ENCODE measurements at regions not wholly inside any gene's neighbourhood (a gene's known extent, or its start where the extent isn't known, plus 50 kb on each side); places are given as distances from the start of the nearest gene placed in this dataset.
A peak's percentile ranks its signal among the peaks of the same experiment; 100 is the strongest.
"Not testable (repeated sequence)": the region's sequence is repeated elsewhere in the genome, so short reads cannot be mapped to it uniquely, and the experiment has no call there.

DNA sequence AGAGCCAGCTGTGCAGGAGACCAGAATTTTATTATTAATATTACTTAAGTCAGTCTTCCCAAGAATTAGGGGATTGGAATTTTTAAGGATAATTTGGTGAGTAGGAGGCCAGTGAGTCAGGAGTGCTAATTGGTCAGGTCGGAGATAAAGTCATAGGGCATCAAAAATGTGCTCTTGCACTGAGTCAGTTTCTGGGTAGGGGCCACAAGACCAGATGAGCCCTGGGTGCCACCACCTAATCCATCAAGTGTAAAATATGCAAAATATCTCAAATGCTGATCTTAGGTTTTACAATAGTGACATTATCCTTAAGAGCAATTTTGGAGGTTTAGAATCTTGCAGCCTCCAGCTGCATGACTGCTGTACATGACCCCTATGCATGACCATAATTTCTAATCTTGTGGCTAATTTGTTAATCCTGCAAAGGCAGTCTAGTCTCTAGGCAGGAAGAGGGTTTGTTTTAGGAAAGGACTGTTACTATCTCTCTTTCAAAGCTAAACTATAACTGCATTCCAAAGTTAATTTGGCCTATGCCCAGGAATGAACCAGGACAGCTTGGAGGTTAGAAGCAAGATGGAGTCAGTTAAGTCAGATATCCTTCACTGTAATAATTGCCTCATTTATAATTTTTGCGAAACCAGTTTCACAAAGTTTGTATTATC lies 215.9 kb downstream of the RNF152 start:
- no peak for DNase-seq

DNA sequence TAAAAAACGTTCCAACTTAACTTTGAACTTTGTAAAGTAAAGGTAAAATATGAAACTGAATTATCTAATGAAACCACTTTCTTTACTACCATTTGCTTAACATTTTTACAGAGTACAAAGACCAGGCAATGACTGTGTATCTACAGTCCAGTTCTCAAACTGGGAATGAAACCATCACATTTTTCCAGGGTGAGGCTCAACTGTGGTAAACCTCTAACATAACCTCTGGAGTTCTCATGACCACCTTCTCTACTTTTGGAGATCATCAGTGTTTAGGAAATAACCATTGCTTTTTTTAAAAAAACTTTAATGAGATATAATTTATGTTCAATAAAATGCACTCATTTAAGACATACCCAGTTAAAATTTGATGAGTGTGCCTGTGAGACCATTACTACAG lies 223.5 kb downstream of the RNF152 start:
- DNase-seq: no peak

DNA sequence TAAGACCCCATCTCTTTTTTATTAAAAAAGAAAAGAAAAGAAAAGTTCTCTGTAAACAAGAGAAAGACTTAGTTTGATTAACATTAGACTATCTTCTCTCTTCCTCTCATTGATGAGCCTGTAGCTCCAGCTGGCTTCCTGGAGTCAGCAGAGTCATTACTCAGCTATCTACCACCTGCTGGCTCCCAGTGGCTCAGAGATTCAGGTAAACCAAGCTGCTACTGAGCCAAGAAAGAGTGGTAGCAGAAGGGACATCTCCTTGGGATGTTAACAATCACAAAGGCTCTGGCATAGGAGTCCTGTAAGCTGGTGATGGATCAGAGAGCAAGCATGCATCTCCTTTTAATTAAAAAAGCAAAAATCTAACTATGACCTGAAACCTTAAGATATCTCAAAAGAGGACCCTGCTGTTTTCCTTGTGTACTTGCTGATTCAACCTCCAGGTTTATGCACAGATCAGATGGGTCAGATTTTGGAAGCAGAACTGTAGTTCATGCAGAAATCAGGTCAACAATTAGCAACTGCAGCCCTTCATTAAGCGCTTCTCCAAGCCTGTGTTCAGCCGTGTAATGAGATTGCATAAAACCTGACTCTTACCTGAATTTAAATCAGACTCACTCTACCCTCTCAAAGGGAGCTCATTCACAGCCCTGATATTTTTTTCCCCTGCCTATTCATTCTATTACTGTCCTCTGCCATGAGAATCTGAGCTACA lies 225.8 kb downstream of the RNF152 start:
- DNase-seq: no peak

DNA sequence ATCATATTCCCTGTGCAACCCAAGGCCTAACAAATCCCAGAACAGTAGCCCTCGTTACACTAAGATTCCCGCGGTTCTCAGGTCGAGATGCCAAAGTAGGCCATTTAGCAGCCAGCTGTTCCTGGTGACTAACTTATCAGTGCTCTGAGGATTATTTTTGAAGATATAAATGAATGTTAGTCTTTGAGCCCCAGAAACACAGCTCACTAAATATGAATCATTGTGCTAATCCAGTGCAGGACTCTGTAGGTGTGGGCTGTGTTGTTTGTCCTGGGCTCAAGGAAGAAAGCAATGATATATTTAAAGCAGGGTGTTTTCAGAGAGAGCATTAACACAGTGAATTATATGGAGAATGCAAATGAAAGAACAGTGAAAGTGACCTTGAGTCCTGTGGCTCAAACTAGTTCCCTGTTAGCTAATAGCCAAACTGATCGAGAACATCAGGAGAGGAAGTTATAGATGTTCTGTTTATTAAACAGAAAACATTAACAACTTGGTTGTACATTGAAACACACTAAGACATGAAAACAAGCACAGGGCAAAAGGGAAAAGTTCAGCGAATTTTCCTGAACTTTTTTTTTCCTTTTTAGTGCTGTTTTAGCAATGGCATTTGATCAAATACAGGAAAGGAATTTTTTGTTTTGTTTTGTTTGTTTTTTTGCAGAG lies 228.3 kb downstream of the RNF152 start:
- DNase-seq: no peak

DNA sequence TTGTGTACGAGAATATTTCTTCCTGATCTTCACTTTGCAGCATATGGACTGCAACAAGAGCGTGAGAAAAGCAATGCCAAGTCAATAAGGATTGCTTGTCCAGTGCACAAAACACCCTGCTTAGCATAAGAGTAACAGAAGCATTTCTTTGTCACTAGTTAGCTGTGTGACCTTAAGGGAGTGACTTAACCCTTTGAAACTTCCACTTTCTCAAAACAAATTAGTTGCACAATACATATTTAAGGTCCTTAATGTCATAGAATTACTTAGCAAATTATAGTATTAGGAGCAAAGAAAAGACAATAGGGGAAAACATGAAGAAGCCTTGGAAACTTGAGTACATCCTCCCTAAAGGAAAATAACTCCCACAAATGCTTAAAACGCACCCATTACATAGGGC lies 230.1 kb downstream of the RNF152 start:
- no peak for DNase-seq

DNA sequence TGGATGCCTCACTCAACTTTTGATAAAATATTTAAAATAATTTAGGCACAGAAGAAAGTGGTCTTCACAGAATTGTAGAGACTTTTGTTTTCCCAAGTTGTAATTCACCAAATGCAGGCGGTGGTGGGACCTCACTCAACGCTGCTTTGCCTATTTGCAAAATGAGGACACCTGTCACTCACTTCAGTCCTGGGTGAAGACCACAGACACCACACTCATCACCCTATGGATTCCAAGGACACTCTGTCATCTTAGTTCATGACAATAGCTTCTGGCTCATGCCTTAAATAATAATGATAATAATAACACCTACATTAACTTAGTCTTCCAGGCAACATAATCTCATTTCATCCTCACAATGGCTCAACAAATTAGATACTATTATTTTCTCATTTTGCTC lies 234.4 kb downstream of the RNF152 start:
- no peak for DNase-seq

DNA sequence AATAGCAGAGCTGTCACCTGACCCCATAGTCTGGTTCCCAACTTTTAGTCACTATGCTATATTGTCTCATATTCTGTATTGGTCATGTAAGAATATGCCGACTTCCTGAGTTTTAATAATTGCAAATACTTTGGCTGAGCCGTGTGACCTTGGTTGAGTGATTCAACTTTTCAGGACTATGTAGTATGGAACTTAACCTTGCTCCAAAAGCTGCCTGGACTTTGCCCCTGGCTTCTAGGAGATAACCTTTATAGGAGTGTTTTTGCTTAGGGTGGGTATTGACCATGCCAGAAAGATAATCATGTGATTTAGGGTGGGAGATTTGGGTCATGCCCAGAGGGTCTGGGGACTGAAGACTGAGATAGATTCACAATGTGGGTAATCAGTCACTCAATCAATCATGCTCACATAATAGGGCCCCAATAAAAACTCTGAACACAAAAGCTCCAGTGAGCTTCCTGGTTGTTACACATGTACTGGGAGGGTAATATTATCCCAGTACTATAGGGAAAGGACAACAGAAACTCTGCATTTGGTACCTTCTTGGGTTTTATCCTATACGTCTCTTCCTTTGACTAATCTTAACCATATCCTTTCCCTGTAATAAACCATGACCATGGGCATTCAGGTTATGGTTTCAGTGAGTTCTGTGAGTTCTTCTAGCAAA lies 235.6 kb downstream of the RNF152 start:
- DNase-seq: no peak

DNA sequence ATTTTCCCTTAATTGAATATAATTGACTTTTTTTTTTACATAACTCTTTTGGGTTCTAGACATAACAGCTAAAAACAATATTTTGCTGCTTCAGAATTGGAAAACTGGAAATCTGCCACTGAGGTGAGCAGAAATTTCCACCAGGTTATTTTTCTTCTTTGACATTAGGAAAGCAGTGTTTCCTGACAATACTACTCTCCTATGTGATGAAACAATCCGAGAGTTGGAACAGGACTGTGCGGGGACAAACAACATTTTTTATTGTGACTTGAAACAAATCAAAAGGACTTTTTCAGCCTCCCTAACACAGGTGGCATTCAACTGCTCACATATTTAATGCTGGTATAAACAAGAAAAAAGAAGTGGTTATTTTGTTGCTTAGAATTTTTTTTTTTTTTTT lies 237.2 kb downstream of the RNF152 start:
- DNase-seq: no peak

DNA sequence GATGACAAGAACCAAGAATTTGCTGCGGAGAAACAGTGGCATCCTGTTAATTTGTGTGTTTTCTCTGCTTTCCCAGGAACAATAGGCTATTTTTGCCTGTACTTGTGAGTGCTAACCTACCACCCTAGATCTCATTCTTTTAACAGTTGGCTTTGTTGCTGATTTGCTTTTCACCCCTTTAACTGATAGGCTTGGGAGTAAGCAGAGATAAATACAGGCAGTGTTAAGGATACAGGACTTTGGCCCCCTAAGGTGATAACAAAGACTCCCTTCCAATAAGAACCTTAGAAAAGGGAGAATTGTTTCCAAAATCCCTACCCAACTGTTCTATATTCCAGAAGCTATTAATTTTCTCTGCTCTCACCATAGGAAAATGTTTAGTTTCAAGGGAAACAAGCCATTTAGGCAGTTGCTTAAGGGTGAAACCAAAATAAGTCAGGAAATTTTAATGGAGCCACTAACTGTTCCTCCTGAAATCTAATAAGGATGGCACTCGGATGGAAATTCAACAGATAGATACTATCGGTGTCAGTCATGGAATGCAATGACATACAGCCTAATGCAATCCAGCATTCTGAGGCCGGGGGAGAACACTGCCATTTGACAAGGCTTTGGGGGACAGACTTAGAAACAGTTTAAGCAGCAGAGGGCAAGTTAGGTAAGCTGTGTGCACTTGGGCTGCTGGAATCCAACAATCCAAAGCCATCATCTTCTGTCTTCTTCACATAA lies 238.8 kb downstream of the RNF152 start:
- DNase-seq: no peak

DNA sequence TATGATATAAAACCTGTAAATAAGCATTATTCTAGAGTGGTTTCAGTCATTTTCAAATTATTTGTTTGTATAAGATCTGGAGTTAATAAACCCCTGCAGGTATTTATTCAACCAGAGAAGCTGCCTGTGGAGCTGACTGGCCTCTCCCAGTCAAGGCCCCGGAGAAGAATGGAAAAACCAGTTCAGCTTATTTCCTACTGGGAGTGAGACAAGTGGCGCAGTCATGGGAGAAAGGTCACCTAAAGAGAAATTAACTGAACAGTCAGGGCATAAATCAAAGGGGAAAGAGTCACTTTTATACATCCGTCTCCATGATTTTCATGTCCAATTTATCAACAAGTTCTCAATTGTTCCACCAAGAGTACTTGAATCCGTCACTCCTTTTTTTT lies 240.9 kb downstream of the RNF152 start:
- no peak for DNase-seq

DNA sequence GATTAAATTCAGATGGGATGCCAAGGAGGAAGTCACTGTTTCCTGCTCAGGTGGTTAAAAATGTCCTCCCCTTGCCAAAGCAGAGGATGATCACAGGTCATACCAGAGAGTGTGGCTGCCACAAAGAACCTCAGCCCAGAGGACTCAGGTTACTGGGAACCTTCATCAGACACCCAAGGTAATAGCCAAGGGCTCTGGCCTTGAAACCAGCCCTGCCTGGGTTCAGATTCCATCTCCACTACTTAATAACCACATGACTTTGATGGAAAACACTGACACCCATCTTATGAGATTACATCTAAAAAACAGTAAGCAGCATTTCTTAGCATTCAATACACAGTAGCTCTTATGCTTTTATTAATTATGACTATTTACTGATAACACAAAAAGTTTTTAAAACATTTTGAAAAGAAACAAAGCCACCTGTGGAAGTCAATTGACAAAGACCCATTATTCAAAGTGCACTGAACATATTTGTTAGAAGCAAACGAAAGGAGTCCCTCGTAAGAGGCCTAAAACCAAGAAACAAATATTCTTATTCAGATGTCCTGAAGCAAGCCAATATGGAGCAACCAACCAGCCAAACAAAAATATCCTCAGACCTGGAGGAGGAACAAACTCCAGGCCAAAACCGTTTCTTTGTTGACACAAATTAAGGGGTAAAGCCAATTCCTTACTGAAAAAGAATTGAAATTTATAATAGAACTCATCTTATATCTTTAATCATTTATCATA lies 241.5 kb downstream of the RNF152 start:
- DNase-seq: no peak

DNA sequence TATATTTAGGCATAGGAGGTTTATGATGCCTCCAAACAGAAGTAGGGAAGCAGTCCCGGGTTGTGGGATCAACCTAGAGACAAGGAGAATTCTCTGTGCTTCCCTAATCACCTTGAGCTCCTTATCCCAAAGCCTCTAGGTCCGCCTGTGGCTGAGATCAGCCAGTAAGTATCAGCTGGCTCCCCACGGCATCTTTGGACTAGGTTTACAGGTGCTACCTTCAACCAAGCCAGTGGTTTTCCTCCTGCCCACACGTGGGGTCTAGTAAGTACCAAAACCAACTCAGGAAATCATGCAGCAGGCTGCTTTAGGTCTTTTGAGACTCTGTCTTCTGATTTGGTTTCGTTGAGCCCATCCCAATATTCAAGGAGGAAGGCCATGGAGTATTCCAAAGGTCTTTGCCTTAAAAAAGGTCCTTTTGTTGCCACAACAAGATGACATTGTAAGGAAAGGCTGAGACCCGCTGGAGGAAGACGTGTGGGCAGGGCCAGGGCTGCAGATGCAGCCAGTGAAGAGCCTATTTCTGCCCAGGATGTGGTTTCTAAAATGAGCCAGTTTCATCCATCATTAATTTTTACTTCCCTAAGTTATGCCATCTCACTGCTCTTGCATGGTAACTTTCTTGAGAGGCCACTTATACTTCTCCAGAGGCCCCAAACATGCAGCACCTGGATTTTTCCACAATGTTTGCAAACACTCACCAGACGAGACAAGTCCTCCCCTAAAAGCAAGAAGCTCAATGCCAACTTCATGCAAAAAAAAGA lies 248.7 kb downstream of the RNF152 start:
- no peak for DNase-seq

DNA sequence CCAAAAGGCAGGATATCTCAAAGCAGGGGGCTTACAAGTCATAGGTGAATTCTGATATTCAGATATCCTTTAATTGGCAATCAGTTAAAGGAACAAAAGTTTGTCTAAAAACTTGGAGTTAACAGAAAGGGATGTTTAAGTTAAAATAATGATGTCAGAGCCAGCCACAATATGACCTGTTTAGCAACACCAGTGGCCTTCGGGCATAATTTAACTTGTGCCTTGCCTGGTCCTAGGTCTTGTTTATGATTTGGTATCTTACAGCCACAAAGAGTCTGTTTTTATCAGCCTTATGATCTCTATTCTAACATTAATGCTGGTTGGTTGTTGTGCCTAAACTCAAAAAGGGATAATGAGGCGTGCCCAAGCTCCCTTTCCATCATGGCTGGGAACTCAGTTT lies 252.9 kb downstream of the RNF152 start:
- no peak for DNase-seq

DNA sequence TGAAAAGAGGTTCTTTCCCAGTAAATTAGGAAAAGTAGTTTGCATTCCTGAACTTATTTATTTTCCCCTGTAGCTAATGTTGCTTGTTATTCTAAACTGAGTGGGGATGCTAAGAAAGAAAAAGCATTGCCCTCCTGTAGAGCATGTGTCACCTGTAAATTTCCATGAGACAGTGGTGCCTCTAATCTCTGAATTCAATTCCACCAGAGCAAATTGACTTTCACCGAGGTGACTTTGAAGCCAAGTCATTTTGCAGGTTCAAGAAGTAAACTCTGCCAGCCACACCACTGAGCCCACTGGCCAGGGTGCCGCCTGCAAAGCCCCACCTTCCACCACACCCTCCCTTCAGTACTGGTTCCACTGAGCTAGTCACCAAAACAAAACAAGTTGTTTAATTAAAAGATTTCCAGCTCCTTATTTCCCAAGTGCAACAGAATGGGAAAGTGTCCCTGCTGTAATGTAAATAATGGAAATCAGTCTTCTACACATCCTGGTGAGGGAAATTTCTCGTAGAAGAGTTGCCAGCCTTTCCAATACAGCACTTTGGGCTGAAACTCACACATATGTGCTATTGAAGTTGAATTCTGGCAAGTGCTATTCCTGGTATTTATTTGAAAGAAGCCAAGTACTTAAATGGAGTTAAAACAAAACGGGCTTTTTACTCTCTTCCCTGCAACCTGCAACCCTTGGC lies 254.8 kb downstream of the RNF152 start:
- no peak for DNase-seq

DNA sequence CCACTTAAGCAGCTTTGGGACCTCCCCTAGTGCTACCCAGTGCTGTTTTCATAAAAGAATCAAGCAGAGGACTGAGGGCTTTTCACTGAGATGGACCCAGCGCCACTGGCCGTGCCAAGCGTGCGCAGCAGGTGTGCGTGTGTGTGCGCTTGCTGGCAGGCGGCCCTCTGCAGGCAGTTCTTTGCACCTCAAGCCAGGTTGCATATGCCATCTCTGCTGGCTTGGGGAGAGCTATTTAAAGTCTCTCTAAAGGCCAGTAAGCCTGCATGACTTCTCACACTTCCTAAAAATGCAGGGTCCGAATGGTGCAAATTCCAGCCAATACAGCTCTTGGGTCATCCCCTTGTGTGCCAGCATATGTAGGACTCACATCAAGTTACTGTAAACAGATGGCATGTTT lies 255.5 kb downstream of the RNF152 start:
- DNase-seq: no peak

DNA sequence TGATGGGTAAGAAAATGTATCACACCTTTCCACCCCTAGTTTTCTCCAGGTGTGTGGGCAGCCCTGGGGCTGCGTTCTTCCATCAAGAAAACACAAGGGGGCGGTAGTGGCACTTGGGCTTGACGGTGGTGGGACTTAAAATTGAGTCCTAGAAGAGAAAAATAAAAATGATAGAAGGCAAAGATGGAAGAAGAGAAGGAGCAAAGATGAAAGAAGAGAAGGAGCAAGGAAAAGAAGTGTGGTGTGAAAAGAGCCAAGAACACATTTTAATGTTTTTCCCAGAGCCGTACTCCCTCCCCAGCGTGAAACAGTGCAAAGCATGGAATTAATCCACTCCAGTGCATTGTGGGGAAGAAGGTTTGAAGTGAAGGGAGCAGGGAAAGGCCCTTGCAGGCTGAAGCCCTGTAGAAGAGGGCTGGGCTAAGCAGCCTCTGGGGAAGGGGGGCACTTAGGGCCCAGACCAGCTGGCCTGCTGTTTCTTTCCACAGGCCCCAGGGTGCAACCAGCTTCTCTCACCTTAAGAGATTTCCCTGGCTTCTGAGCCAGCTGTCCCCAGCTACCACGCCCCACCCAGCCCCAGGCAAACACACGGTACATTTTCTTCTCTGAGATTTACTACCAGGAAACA lies 256.8 kb downstream of the RNF152 start:
- peak; percentile 28 for DNase-seq

DNA sequence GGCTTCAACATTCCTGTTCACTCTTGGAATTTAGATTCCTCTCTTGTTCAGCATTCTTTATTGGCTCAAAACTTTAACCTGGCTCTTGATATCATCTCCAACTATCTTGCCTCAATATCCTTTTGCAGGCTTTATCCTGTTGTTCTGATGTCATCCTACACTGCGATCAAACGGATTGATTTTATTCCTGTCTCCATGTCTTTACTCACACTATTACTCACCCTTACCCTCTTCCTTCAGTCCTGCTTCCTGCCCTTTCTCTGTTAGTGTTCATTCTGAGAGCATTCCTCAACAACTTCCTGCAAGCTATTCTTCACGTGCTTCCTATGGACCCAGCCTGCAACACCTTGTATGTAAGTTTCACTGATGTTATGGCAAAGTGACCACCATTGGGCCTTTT lies 264.7 kb downstream of the RNF152 start:
- no peak for DNase-seq

DNA sequence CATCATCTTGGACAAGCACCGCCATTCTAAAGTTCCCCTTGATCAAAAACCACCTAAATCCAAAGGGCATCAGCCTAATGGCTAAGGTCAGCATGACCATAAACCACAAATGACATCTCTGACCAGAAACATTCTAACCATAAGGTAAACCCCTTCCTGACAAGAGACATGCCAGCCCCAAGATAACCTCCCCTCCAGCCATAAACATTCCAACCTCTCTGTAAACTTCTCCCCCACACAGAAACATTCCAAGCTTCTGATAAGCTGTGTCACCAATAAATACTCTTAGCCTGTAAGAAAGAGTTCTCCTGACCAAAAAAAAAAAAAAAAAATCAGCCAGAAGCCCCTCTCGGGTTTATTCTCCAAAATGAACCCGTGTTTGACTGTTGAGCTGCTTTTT lies 268.2 kb downstream of the RNF152 start:
- DNase-seq: not testable (repeated sequence)

DNA sequence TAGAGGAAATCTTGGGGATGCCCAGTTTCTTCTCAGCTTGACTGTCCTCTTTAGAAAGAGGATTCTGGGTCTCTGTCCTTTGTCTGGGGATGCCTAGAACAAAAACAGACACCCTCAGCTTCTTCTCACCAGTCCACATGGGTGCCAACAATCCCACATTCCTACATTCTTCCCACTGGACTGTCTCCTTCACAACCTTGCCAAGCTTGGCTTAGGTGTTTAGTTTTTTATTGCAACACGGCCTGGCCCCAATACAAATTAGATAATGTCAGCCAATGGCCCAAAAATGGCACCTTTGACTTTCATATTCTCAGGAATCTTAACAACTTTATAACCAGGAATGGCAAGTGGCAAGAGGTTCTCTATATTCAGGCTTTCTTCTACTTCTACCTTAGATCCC lies 273.0 kb downstream of the RNF152 start:
- DNase-seq: no peak

DNA sequence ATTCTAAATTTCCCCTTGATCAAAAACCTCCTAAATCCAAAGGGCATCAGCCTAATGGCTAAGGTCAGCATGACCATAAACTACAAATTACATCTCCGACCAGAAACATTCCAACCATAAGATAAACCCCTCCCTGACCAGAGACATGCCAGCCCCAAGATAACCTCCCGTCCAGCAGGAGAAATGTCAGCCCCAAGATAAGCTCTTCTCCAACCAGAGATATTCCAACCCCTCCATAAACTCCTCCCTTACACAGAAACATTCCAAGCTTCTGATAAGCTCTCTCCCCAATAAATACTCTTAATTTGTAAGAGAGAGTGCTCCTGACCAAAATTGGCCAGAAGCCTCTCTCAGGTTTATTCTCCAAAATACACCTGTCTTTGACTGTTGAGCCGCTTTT lies 274.0 kb downstream of the RNF152 start:
- DNase-seq: no peak

Data from CD4-positive, alpha-beta T cell treated with Interleukin-6 for 4 hours (primary cell).